ENCODE measurements at regions not wholly inside any gene's neighbourhood (a gene's known extent, or its start where the extent isn't known, plus 50 kb on each side); places are given as distances from the start of the nearest gene placed in this dataset.

- DNase-seq = no peak
These were observed 119.9 kb upstream of the MAFB start for GRCh38 chr20:40808936-40809335.

GRCh38 chr20:40809361-40809760 lies 120.3 kb upstream of the MAFB start:
- no peak for DNase-seq

GRCh38 chr20:40810332-40811000 lies 121.4 kb upstream of the MAFB start:
- DNase-seq = no peak

GRCh38 chr20:40811004-40811403 lies 122.0 kb upstream of the MAFB start:
- DNase-seq = no peak

- no peak for DNase-seq
These were observed 122.8 kb upstream of the MAFB start for GRCh38 chr20:40811660-40812414.

GRCh38 chr20:40812415-40812925 lies 123.4 kb upstream of the MAFB start:
- no peak for DNase-seq

- DNase-seq = no peak
These were observed 124.0 kb upstream of the MAFB start for GRCh38 chr20:40813029-40813431.

GRCh38 chr20:40813708-40814630 lies 124.9 kb upstream of the MAFB start:
- no peak for DNase-seq

- DNase-seq = no peak
These were observed 125.6 kb upstream of the MAFB start for GRCh38 chr20:40814631-40814960.

GRCh38 chr20:40815156-40816038 lies 126.4 kb upstream of the MAFB start:
- DNase-seq = no peak

GRCh38 chr20:40816039-40816352 lies 127.0 kb upstream of the MAFB start:
- no peak for DNase-seq

GRCh38 chr20:40821429-40821828 lies 132.4 kb upstream of the MAFB start:
- DNase-seq = no peak

GRCh38 chr20:40826699-40827098 lies 137.7 kb upstream of the MAFB start:
- DNase-seq = no peak

GRCh38 chr20:40835321-40835720 lies 146.3 kb upstream of the MAFB start:
- DNase-seq = no peak

- no peak for DNase-seq
These were observed 149.5 kb upstream of the MAFB start for GRCh38 chr20:40838509-40838908.

GRCh38 chr20:40843251-40843650 lies 154.2 kb upstream of the MAFB start:
- no peak for DNase-seq

- no peak for DNase-seq
These were observed 155.3 kb upstream of the MAFB start for GRCh38 chr20:40844332-40844731.

- DNase-seq = no peak
These were observed 159.1 kb upstream of the MAFB start for GRCh38 chr20:40848096-40848495.

- no peak for DNase-seq
These were observed 159.5 kb upstream of the MAFB start for GRCh38 chr20:40848526-40848925.

GRCh38 chr20:40849456-40849855 lies 160.4 kb upstream of the MAFB start:
- DNase-seq = no peak

- no peak for DNase-seq
These were observed 162.0 kb upstream of the MAFB start for GRCh38 chr20:40851051-40851450.

GRCh38 chr20:40855269-40855668 lies 166.2 kb upstream of the MAFB start:
- DNase-seq = no peak

- DNase-seq = no peak
These were observed 167.6 kb upstream of the MAFB start for GRCh38 chr20:40856653-40857052.

All from stimulated activated CD4-positive, alpha-beta T cell treated with anti-CD3 and anti-CD28 coated beads, Interleukin-4, amount 100 ng/mL, for 24 hours (primary cell).